ENCODE measurements at regions not wholly inside any gene's neighbourhood (a gene's known extent, or its start where the extent isn't known, plus 50 kb on each side); places are given as distances from the start of the nearest gene placed in this dataset.

- no peak for DNase-seq (ENCODE audit: low spot score)
Observed at GRCh38 chr15:94177112-94177511, 54.2 kb upstream of the MCTP2 start.

DNA sequence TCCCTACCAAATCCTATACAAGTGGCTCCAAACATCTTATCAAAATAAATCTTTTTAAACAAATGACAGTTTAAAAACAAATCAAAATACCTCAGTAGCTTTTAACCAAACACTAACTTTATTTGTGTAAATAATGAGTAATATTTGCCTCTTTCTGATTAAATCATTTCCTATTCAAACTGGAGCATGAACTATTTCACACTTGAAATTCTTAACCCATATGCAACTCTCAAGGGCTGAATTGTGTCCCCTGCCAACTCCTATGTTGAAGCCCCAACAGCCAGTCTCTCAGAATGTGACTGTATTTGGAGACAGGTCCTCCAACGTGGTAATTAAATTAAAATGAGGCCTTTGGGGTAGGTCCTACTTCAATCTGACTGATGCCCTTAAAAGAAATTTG is 55.9 kb upstream of the MCTP2 start:
- DNase-seq (ENCODE audit: low spot score) = no peak

- no peak for DNase-seq (ENCODE audit: low spot score)
Observed at GRCh38 chr15:94174399-94174802, 57.0 kb upstream of the MCTP2 start.

GRCh38 chr15:94168250-94168649 is 63.1 kb upstream of the MCTP2 start:
- DNase-seq (ENCODE audit: low spot score) = peak; percentile 10

DNA sequence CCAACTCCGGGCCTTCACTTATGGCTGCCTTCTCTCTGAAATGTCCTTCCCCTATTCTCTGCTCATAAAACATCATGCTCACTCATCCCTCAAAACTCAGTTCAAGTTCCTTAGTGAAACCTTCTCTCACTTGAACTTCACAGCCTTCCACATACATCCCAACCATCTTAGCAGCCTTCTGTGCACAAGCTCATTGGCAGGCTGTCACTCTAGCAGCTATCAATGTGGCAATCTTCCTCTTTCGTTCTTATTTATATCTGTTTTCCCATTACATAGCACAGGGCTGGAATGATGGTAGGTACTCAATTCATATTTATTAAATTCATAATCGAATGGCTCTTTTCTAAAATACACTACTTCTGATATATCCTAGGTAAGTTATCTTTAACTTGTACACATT is 66.4 kb upstream of the MCTP2 start:
- no peak for DNase-seq (ENCODE audit: low spot score)

- DNase-seq (ENCODE audit: low spot score) = peak; percentile 54
Observed at GRCh38 chr15:94164202-94164807, 67.1 kb upstream of the MCTP2 start.

- DNase-seq (ENCODE audit: low spot score) = no peak
Observed at GRCh38 chr15:94162939-94163338, 68.4 kb upstream of the MCTP2 start.

- DNase-seq (ENCODE audit: low spot score) = no peak
Observed at GRCh38 chr15:94154255-94154654, 77.1 kb upstream of the MCTP2 start.

DNA sequence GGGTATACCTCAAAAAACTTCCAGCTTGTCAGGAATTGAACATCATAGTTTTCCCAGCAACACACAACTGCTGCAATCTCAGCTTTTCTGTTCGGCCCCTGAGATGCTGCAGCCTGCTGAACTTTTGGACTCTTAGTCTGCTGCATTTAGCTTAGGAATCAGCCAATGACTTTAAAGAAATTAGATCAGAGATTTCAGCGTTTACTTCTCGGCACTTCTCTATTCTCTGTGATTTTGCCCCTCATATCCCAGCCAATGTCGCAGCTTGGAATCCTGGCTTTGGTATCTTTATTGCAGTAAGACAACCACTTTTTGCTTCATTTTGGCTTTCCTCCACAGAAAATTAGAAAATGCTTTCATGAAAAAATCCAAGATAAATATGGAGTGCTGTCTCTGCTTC is 86.3 kb upstream of the MCTP2 start:
- DNase-seq (ENCODE audit: low spot score) = no peak

- no peak for DNase-seq (ENCODE audit: low spot score)
Observed at GRCh38 chr15:94141802-94142201, 89.6 kb upstream of the MCTP2 start.

DNA sequence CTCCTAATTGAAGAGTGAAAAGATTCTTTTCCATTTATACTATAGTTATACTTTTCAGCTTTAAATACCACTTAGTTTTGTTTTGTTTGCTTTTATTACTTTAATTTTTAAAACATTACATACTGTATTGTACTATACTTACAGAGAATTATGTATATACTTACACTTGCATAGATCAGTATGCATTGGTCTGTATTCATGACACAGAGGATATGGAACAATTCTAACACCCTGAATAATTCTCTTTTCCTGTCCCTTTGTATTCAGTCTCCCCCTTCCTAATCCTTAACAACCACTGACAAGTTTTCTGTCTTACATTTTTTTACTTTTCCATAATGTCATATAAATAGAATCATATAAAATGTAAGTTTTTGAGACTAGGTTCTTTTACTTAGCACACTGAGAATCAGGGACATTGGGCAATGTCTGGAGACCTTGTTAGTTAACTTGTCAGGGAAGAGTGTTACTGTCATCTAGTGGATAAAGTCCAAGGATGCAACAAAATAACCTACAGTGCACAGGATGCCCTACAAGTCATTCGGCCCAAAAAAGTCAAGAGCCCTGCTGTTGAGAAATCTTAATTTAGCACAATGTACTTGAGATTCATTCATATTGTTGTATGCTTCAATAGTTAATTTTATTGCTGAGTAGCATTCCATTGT is 95.7 kb upstream of the MCTP2 start:
- DNase-seq (ENCODE audit: low spot score) = peak; percentile 5

GRCh38 chr15:94131875-94132274 is 99.5 kb upstream of the MCTP2 start:
- no peak for DNase-seq (ENCODE audit: low spot score)

- no peak for DNase-seq (ENCODE audit: low spot score)
Observed at GRCh38 chr15:94130504-94130903, 100.9 kb upstream of the MCTP2 start.

DNA sequence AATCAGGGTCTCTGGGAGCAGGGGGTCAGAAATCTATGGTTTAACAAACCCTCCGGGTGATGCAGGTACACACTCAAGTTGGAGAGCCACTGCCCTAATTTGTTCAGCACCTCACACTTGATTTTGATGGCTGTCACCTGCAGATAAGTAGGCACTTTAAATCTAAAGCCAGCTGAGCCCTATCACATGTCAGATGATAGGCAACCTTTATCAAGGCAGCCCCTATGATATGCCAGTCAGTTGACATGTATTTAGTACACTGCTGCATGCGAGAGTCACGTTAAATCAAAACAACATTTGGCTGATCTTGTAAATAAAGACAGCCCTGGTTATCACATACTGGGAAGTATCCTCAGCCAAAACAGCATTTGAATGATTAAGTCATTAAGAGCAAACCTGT is 104.4 kb upstream of the MCTP2 start:
- DNase-seq (ENCODE audit: low spot score) = no peak

DNA sequence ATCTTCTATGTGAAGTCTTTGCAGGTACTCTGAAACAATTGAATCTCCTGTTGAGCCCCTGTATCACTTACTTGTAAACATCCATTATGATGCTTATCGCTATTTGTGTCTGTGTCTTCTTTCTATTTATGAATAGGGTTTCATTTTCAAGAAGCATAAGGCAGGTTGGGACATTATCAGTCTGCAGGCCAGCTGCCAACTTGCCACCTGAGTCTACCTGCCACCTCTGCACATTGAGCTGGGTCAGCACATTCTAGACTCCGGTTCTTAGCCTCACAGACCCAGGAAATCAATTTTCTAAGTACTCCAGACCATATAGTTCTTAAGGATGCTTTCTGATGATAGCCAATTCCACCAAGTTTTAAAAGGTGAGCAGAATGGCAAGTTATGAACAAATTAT is 105.7 kb upstream of the MCTP2 start:
- DNase-seq (ENCODE audit: low spot score) = no peak

GRCh38 chr15:94125156-94125555 is 106.2 kb upstream of the MCTP2 start:
- DNase-seq (ENCODE audit: low spot score) = no peak

DNA sequence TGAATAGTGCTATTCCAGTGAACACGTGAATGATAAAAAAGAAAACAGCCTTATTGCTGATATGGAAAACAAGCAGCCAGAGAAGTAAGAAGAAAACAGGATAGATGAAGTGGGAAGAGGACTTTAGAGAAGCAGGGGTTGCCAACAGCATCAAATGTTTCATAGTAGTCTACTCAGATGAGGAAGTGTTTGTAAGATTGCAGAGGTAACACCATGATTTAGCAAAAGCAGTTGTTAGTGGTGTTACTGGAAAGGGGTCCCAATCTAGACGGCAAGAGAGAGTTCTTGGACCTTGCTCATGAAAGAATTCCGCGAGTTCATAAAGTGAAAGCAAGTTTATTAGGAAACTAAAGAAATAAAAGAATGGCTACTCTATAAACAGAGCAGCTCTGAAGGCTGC is 108.8 kb upstream of the MCTP2 start:
- no peak for DNase-seq (ENCODE audit: low spot score)

DNA sequence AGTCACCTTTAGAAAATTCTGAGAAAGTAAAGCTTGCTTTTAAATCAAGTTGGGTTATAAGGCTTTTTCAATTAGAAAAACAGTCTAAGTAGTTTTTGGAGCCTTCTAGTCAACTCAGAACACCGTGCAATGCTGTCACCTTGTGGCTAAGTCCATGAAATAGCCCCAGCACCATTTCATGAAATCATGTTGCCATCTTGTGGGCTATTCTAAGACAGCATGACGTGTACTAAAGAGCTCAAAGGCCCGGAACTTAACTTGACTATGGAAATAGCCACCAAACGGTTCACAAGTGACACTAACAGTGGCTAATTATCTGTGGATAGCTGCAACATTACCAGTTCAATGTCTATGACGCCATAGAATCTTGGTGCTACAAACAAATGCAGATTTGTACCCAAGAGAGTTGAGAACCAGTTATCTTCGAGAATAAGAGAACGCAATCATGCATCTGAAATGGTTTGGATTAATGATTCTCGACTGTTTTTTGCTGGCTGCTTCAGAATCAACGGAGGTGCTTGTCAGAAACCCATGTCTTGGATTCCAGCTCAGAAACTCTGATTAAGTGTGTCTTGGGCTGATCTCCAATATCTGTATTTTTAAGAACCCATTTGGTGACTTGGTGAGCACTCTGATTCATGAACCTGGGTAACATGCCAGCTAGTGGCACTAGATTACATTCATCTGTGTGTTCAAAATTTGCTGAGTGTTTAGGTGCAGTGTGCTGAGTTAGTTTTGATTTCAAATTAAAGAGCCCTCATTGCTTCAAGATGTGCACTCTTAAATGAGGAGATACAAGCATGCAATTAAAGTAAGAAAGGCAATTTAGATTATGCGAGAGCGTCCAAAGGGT is 111.2 kb upstream of the MCTP2 start:
- DNase-seq (ENCODE audit: low spot score) = peak; percentile 89

GRCh38 chr15:94119298-94119811 is 112.0 kb upstream of the MCTP2 start:
- DNase-seq (ENCODE audit: low spot score) = no peak

DNA sequence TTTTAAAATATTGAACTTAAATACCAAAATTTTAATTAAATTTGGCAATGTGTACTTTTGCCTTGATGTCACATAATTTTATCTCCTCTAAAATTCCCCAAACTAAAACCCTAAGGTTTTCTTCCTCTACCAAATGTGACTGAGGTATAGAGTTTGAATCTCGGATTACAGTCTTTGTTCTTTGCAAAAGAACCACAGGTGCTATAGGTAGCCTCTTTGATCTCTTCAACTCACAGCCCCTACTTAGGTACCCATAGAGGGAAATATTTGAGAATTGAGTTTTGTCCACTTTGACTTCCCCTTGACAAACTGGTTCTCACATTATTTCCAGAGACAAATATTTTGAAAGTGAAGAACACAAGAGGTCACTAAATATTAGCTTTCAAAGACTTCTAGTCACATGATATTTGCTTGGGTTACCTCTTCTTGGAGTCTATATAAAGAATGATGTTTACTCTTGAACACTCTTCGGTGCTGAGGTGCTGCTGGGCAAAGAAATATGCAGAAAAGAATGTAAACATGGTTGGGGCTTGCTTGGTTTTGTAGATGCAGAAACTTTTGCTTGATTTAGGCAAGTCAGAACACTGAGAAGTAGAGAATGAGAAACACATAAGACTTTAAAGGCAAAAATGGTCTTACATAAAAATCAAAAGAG is 120.8 kb upstream of the MCTP2 start:
- peak; percentile 26 for DNase-seq (ENCODE audit: low spot score)

DNA sequence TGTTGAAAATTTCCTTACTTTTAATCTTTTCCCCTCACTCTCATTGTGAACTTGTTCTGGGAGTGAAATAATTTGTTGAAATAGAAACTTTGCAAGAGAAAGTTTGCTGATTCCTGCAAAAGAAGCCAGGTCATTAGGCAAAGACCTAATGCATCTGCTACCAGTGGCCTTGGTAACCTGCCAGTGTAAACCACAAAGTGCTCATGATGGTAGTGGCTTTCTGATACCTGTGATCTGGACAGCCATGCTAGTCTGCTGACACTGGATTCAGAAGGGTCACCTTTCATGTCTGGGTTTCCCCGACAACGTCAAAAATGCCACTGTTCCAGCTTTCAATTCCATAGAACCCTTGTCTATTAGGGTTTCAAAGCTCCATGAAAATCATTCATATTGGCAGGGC is 123.7 kb upstream of the MCTP2 start:
- DNase-seq (ENCODE audit: low spot score) = peak; percentile 20

DNA sequence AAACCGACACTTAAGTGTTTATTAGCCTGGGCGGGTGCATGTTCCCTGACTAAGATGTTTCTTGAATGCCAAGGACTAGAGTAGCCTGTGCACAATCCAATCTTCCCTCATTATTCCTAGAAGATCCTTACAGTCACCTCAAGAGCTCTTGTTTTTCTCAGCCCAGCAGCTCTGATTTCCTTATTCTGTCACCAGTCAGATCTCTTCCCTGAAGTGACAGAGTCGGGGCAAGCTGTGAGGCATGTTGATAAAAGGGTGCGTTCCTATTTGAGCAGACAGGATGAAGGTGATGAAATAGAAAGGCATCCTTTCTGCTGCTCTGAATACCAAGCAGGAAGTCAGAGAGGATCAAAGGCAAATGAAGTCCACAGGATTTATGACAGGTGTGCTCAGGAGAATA is 125.6 kb upstream of the MCTP2 start:
- peak; percentile 98 for DNase-seq (ENCODE audit: low spot score)

DNA sequence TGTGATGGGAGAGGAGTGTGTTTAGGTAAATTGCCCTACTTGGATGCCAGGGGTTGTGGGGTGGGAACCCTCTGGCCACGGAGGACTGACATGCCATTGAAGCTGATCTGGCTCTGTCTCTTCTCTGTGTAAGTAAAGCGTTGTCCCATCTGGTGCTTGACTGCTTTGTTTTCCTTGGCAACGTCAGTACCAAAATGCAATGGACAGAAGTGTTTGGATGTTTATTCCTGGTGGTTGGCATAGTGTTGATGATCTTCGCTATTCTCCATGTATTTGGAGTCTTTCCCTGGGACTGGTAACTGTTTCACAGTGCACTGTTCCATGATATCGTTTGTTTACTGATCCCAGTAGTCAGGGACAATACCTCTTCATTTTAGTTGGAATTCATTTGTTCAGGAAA is 130.5 kb upstream of the MCTP2 start:
- no peak for DNase-seq (ENCODE audit: low spot score)

All from SW480 (cell line).